H1 (cell line): ENCODE measurements at regions not wholly inside any gene's neighbourhood (a gene's known extent, or its start where the extent isn't known, plus 50 kb on each side); places are given as distances from the start of the nearest gene placed in this dataset.

Experiments used
- CTCF ChIA-PET: fragments of 300-600 bp; sonication (Branson Sonifier 250); formaldehyde crosslinking; loops from one replicate; lab custom pipeline; 2021; ENCODE audit not compliant: partially characterized antibody; lab: Charles Lee
- POLR2A ChIA-PET: fragments of 300-600 bp; sonication (Branson Sonifier 250); formaldehyde crosslinking; loops from one replicate; lab custom pipeline; 2021; ENCODE audit warnings: inconsistent platforms; ENCODE audit not compliant: partially characterized antibody; lab: Charles Lee
- DNase-seq, 2 experiments: peaks; one replicate each; pipeline versions ENCODE4 v3.0.0 to v3.0.0-alpha.2; 2010 to 2022; ENCODE audit warnings: low spot score in 2 of 2, low read depth in 1 of 2, mixed read lengths in 1 of 2
- FAIRE-seq: peaks from 2 replicates; lab custom pipeline; 2011; peaks lifted over from hg19 to GRCh38; lab: Jason Lieb, UNC
- H2AFZ ChIP-seq: 2 replicates; pipeline ENCODE4 v1.8.1; 2012; ENCODE audit warnings: low read length, inconsistent platforms
- H2AK5ac ChIP-seq: 2 replicates; pipeline ENCODE4 v1.6.1; 2013; ENCODE audit warnings: low read depth, low read length
- H2BK120ac ChIP-seq: replicated peaks from 2 replicates; pipeline ENCODE3; 2013; ENCODE audit warnings: low read depth, low read length, inconsistent platforms
- H2BK12ac ChIP-seq: 2 replicates; pipeline ENCODE4 v1.6.1; 2013; ENCODE audit warnings: low read depth, low read length
- H2BK15ac ChIP-seq: 2 replicates; pipeline ENCODE4 v1.6.1; 2013; ENCODE audit warnings: low read length
- H2BK20ac ChIP-seq: 2 replicates; pipeline ENCODE4 v1.6.1; 2013; ENCODE audit warnings: low read length
- H2BK5ac ChIP-seq: 2 replicates; pipeline ENCODE4 v1.6.1; 2013; ENCODE audit warnings: low read depth, low read length
- H3K14ac ChIP-seq: 2 replicates; pipeline ENCODE4 v1.6.1; 2013; ENCODE audit warnings: inconsistent platforms; ENCODE audit not compliant: insufficient read length
- H3K18ac ChIP-seq: 2 replicates; pipeline ENCODE4 v1.6.1; 2013; ENCODE audit warnings: low read length; ENCODE audit errors: extremely low read depth
- H3K23ac ChIP-seq: 2 replicates; pipeline ENCODE4 v1.6.1; 2013; ENCODE audit warnings: inconsistent platforms; ENCODE audit not compliant: insufficient read length
- H3K23me2 ChIP-seq: 2 replicates; pipeline ENCODE4 v1.6.1; 2013; ENCODE audit warnings: low read depth, low read length
- H3K27ac ChIP-seq: 2 replicates; pipeline ENCODE4 v1.6.1; 2011; ENCODE audit warnings: low read depth, low read length, inconsistent platforms
- H3K27me3 ChIP-seq, 4 experiments: replicated peaks in 1 of 4; 1 replicate in 1 of 4; 2 replicates in 3 of 4; pipeline versions ENCODE4 v1.6.1 to v1.8.1; 2011 to 2013; ENCODE audit warnings: low read length in 3 of 4, mild to moderate bottlenecking in 3 of 4, inconsistent platforms in 2 of 4, mixed read lengths in 2 of 4, moderate library complexity in 1 of 4; ENCODE audit not compliant: control insufficient read depth in 3 of 4, insufficient read depth in 3 of 4; ENCODE audit errors: extremely low read depth in 1 of 4
- H3K36me3 ChIP-seq, 4 experiments: 2 replicates each; pipeline versions ENCODE4 v1.6.1 to v1.8.1; 2011 to 2013; ENCODE audit warnings: mild to moderate bottlenecking in 4 of 4, low read length in 3 of 4, moderate library complexity in 2 of 4, control low read depth in 1 of 4, inconsistent platforms in 1 of 4; ENCODE audit not compliant: insufficient read depth in 4 of 4, control insufficient read depth in 2 of 4
- H3K4ac ChIP-seq: replicated peaks from 2 replicates; pipeline ENCODE3; 2013; ENCODE audit warnings: low read length, low read depth, mixed read lengths, inconsistent platforms; ENCODE audit not compliant: insufficient read length
- H3K4me1 ChIP-seq, 4 experiments: replicated peaks in 1 of 4; 1 replicate in 1 of 4; 2 replicates in 3 of 4; pipeline versions ENCODE4 v1.6.1 to v1.8.1; 2011 to 2013; ENCODE audit warnings: low read length in 3 of 4, inconsistent platforms in 2 of 4, mixed read lengths in 1 of 4; ENCODE audit not compliant: insufficient read depth in 4 of 4, control insufficient read depth in 3 of 4
- H3K4me2 ChIP-seq, 2 experiments: 2 replicates each; pipeline versions ENCODE4 v1.6.1 to v1.8.1; 2011 to 2013; ENCODE audit warnings: low read depth in 2 of 2, low read length in 2 of 2, control low read depth in 1 of 2, inconsistent platforms in 1 of 2, mild to moderate bottlenecking in 1 of 2; ENCODE audit not compliant: insufficient read depth in 1 of 2
- H3K4me3 ChIP-seq, 4 experiments: fragments of 200-600, 300-600 bp in 1 of 4; sonication (generic), shearing (Covaris generic), sonication (Bioruptor Twin) in 1 of 4; 2 replicates each; pipeline versions ENCODE4 v1.5.1 to v1.8.1; 2011 to 2016; ENCODE audit warnings: low read length in 4 of 4, low read depth in 3 of 4, control low read depth in 2 of 4, inconsistent platforms in 2 of 4, mild to moderate bottlenecking in 2 of 4, mixed read lengths in 1 of 4, moderate library complexity in 1 of 4; ENCODE audit not compliant: insufficient read depth in 2 of 4; ENCODE audit errors: extremely low read depth in 1 of 4
- H3K56ac ChIP-seq: replicated peaks from 2 replicates; pipeline ENCODE3; 2013; ENCODE audit warnings: low read depth, mild to moderate bottlenecking, mixed read lengths, low read length, inconsistent platforms; ENCODE audit not compliant: insufficient read length
- H3K79me1 ChIP-seq: 2 replicates; pipeline ENCODE4 v1.6.1; 2013; ENCODE audit warnings: low read depth, low read length, control low read depth
- H3K79me2 ChIP-seq, 2 experiments: 2 replicates each; pipeline versions ENCODE4 v1.6.1 to v1.8.1; 2012 to 2013; ENCODE audit warnings: low read length in 2 of 2, mild to moderate bottlenecking in 2 of 2, inconsistent platforms in 1 of 2; ENCODE audit not compliant: insufficient read depth in 2 of 2, control insufficient read depth in 1 of 2
- H3K9ac ChIP-seq, 4 experiments: replicated peaks in 1 of 4; 1 replicate in 1 of 4; 2 replicates in 3 of 4; pipeline versions ENCODE4 v1.6.1 to v1.8.1; 2011 to 2013; ENCODE audit warnings: low read depth in 3 of 4, low read length in 3 of 4, control low read depth in 2 of 4, mild to moderate bottlenecking in 2 of 4, moderate library complexity in 2 of 4, inconsistent platforms in 1 of 4; ENCODE audit errors: extremely low read depth in 1 of 4
- H3K9me3 ChIP-seq, 2 experiments: 2 replicates each; pipeline versions ENCODE4 v1.6.1 to v1.8.1; 2012 to 2013; ENCODE audit warnings: mild to moderate bottlenecking in 2 of 2, moderate library complexity in 2 of 2, control low read depth in 1 of 2, inconsistent platforms in 1 of 2, low read depth in 1 of 2, low read length in 1 of 2, mixed read lengths in 1 of 2; ENCODE audit not compliant: insufficient read depth in 2 of 2
- H4K20me1 ChIP-seq, 2 experiments: replicated peaks in 1 of 2; 2 replicates each; pipeline versions ENCODE3 to v1.8.1; 2011 to 2013; ENCODE audit warnings: inconsistent platforms in 2 of 2, low read length in 2 of 2, mild to moderate bottlenecking in 1 of 2; ENCODE audit not compliant: insufficient read depth in 2 of 2, control insufficient read depth in 1 of 2
- H4K5ac ChIP-seq: 2 replicates; pipeline ENCODE4 v1.6.1; 2013; ENCODE audit warnings: low read length, low read depth, mixed read lengths, inconsistent platforms; ENCODE audit not compliant: insufficient read length
- H4K8ac ChIP-seq: 2 replicates; pipeline ENCODE4 v1.8.0; 2013; ENCODE audit warnings: mild to moderate bottlenecking, moderate library complexity, low read length, inconsistent platforms; ENCODE audit not compliant: insufficient read depth; ENCODE audit errors: extremely low read depth
- H4K91ac ChIP-seq: replicated peaks from 2 replicates; pipeline ENCODE3; 2013; ENCODE audit warnings: low read length, mixed read lengths, inconsistent platforms; ENCODE audit not compliant: insufficient read length
- BRCA1 ChIP-seq: IDR thresholded peaks from 2 replicates; pipeline ENCODE4 v1.6.1; 2012; ENCODE audit warnings: low read depth, low read length, improper control_type of control experiment
- CTBP2 ChIP-seq: IDR thresholded peaks from 2 replicates; pipeline ENCODE4 v1.7.0; 2011; ENCODE audit warnings: borderline replicate concordance, mild to moderate bottlenecking, moderate library complexity, mixed read lengths, low read length; ENCODE audit not compliant: insufficient read depth, insufficient read length
- EGR1 ChIP-seq: IDR thresholded peaks from 2 replicates; pipeline ENCODE4 v1.6.1; 2011; ENCODE audit warnings: low read depth, low read length, borderline replicate concordance
- EP300 ChIP-seq, 2 experiments: IDR thresholded peaks; 1 replicate in 1 of 2; 2 replicates in 1 of 2; pipeline ENCODE4 v1.6.1; 2011 to 2012; ENCODE audit warnings: low read depth in 2 of 2, low read length in 2 of 2, mild to moderate bottlenecking in 2 of 2, borderline replicate concordance in 1 of 2, inconsistent platforms in 1 of 2, moderate library complexity in 1 of 2
- EZH2 ChIP-seq: fragments of 200-600 bp; sonication (generic); IDR thresholded peaks from 2 replicates; pipeline ENCODE4 v1.7.1; 2012; ENCODE audit warnings: low read depth, mild to moderate bottlenecking, moderate library complexity, low read length, inconsistent platforms; ENCODE audit not compliant: severe bottlenecking
- GABPA ChIP-seq: IDR thresholded peaks from 2 replicates; pipeline ENCODE4 v1.6.1; 2011; ENCODE audit warnings: mild to moderate bottlenecking, low read length, moderate library complexity, borderline replicate concordance; ENCODE audit not compliant: insufficient read depth
- GTF2F1 ChIP-seq: IDR thresholded peaks from 2 replicates; pipeline ENCODE4 v1.6.1; 2012; ENCODE audit warnings: low read depth, low read length, improper control_type of control experiment, borderline replicate concordance
- RNF2 ChIP-seq: fragments of 200-900, 300-1000 bp; sonication (generic); IDR thresholded peaks from 2 replicates; pipeline ENCODE4 v1.7.1; 2016; ENCODE audit warnings: borderline replicate concordance, low read depth, mild to moderate bottlenecking, antibody characterized with exemption, low read length; ENCODE audit not compliant: poor library complexity, severe bottlenecking; ENCODE audit errors: missing control alignments
- SIX5 ChIP-seq: IDR thresholded peaks from 2 replicates; pipeline ENCODE4 v1.6.1; 2011; ENCODE audit warnings: mild to moderate bottlenecking, low read depth, low read length
- SP2 ChIP-seq: IDR thresholded peaks from 2 replicates; pipeline ENCODE4 v1.6.1; 2012; ENCODE audit warnings: mild to moderate bottlenecking, low read length, inconsistent platforms
- SRF ChIP-seq: IDR thresholded peaks from 2 replicates; pipeline ENCODE4 v1.6.1; 2011; ENCODE audit warnings: mild to moderate bottlenecking, low read depth, low read length, moderate library complexity
- SUZ12 ChIP-seq: fragments of 200-600 bp; sonication (generic); IDR thresholded peaks from 2 replicates; pipeline ENCODE4 v1.6.1; 2012; ENCODE audit warnings: mild to moderate bottlenecking, inconsistent platforms, low read length, moderate library complexity, mixed read lengths
- TBP ChIP-seq: IDR thresholded peaks from 2 replicates; pipeline ENCODE4 v1.6.1; 2011; ENCODE audit warnings: low read depth, low read length, improper control_type of control experiment
- ZNF274 ChIP-seq: IDR thresholded peaks from 2 replicates; pipeline ENCODE4 v1.7.0; 2012; ENCODE audit warnings: low read length, borderline replicate concordance; ENCODE audit errors: extremely low read depth
- WGBS, 2 experiments: shearing (Covaris generic) in 1 of 2; methylation state at CpG; one replicate each; pipeline versions ENCODE4 v1.1.6 to v1.1.7; 2013 to 2015; ENCODE audit warnings: low lambda C conversion rate in 2 of 2, mixed read lengths in 2 of 2, inconsistent platforms in 1 of 2, low coverage in 1 of 2, missing lambda C conversion rate in 1 of 2; ENCODE audit not compliant: insufficient replicate concordance in 2 of 2, insufficient coverage in 1 of 2, insufficient read length in 1 of 2; ENCODE audit errors: extremely low coverage in 1 of 2, missing lambda C conversion rate in 1 of 2; 5-methylcytosine and 5-hydroxymethylcytosine counted together

DNA sequence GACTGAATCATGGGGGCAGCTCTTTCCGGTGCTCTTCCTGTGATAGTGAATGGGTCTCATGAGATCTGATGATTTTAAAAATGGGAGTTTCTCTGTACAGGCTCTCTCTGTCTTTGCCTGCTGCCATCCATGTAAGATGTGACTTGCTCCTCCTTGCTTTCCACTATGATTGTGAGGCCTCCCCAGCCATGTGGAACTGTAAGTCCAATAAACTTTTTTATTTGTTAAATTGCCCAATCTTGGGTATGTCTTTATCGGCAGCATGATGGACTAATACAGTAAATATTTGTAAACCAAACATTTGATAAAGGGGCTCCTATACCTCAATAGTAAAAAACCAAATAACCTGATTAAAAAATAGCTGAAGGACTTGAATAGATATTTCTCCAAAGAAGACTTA, 77.3 kb downstream of the INSIG2 start:
- CTCF ChIA-PET = interaction anchor here (0.6 to 1.5 kb wide), 4 partner anchors 9 to 37 kb away, joined by 3 to 5 read pairs (median 4); no protein-coding TSS in a partner anchor
- no peaks in the 10 kb centered on the region for H3K79me2 ChIP-seq
- H3K9ac ChIP-seq = no peak overlapping the region
- H3K4ac ChIP-seq = no peak overlapping the region
- H2AFZ ChIP-seq = no peak overlapping the region
- H2AK5ac ChIP-seq = no peak overlapping the region
- H4K20me1 ChIP-seq = no peaks in the 10 kb centered on the region
- FAIRE-seq (no peak), DNase-seq (no peak)
- H3K36me3 ChIP-seq = no peaks in the 10 kb centered on the region
- no peak overlapping the region for H4K91ac ChIP-seq
- no peak overlapping the region for H4K8ac ChIP-seq
- H3K23me2 ChIP-seq = no peaks in the 10 kb centered on the region
- H3K4me3 ChIP-seq = no peak overlapping the region
- no peaks in the 10 kb centered on the region for H3K27me3 ChIP-seq
- no peak overlapping the region for H3K56ac ChIP-seq
- no peak overlapping the region for H3K27ac ChIP-seq
- no peak overlapping the region for H3K4me2 ChIP-seq
- no peak overlapping the region for H2BK15ac ChIP-seq
- no peak overlapping the region for H3K23ac ChIP-seq
- WGBS, 2 experiments = 92% methylated on average over 2 of the region's 2 CpGs; no CpG with 5 or more reads in 1 of the 2 experiments
- no peak overlapping the region for H2BK120ac ChIP-seq
- H3K4me1 ChIP-seq = no peaks in the 10 kb centered on the region
- no peak overlapping the region for H3K18ac ChIP-seq
- H4K5ac ChIP-seq = no peak overlapping the region
- no peak overlapping the region for H2BK20ac ChIP-seq
- H2BK12ac ChIP-seq = no peak overlapping the region
- no peaks in the 10 kb centered on the region for H3K79me1 ChIP-seq
- H2BK5ac ChIP-seq = no peak overlapping the region
- POLR2A ChIA-PET = no interaction called here
- no peaks in the 10 kb centered on the region; a peak in 1 of 4 replicates for H3K9me3 ChIP-seq
- H3K14ac ChIP-seq = no peak overlapping the region
- TF ChIP-seq CTBP2 (no peak), SIX5 (no peak), EP300 (IDR thresholded peaks at IDR 0.05; ENCODE audit: borderline replicate concordance in 1 of 2, low read depth in 2 of 2, low read length in 2 of 2) (no peak), SUZ12 (no peak), RNF2 (no peak), BRCA1 (no peak), SRF (no peak), EGR1 (no peak), GABPA (no peak), EZH2 (no peak), SP2 (no peak), ZNF274 (no peak), GTF2F1 (no peak), TBP (no peak)
